Upper lobe of right lung (tissue), 1 donor: ENCODE measurements at regions not wholly inside any gene's neighbourhood (a gene's known extent, or its start where the extent isn't known, plus 50 kb on each side); places are given as distances from the start of the nearest gene placed in this dataset.
"Not testable (repeated sequence)": the region's sequence is repeated elsewhere in the genome, so short reads cannot be mapped to it uniquely, and the experiment has no call there.

Source experiments
- ATAC-seq: fragments of 200-7000 bp; cut with Tn5 transposase; one replicate; pipeline ENCODE4 v1.9.1; 2020; ENCODE audit warnings: mild to moderate bottlenecking, moderate library complexity
- DNase-seq: peaks from one replicate; pipeline ENCODE4 v3.0.0-alpha.2; 2020
- H3K27ac ChIP-seq: fragments of 200-600 bp; one replicate; pipeline ENCODE4 v1.8.0; 2022
- H3K27me3 ChIP-seq: fragments of 200-600 bp; one replicate; pipeline ENCODE4 v1.8.0; 2022; ENCODE audit warnings: mild to moderate bottlenecking
- H3K36me3 ChIP-seq: fragments of 200-600 bp; one replicate; pipeline ENCODE4 v1.8.0; 2022
- H3K4me1 ChIP-seq: fragments of 200-600 bp; one replicate; pipeline ENCODE4 v1.8.0; 2022
- H3K4me3 ChIP-seq: fragments of 200-600 bp; one replicate; pipeline ENCODE4 v1.8.0; 2022; ENCODE audit warnings: mild to moderate bottlenecking
- H3K9me3 ChIP-seq: fragments of 200-600 bp; one replicate; pipeline ENCODE4 v1.8.0; 2022
- intact Hi-C: fragments of 100-400 bp; cut with DNase I; formaldehyde crosslinking; loops from one replicate; pipeline ENCODE4 v1.11.0; 2022
- TF ChIP-seq, protein P1 (sequence below): fragments of 200-600 bp; IDR thresholded peaks from one replicate; pipeline ENCODE4 v1.8.0; 2022; ENCODE audit warnings: antibody characterized with exemption
- donor health status: DM: no; HTN: yes; CAD: no; lungs with severe emphysema.

DNA sequence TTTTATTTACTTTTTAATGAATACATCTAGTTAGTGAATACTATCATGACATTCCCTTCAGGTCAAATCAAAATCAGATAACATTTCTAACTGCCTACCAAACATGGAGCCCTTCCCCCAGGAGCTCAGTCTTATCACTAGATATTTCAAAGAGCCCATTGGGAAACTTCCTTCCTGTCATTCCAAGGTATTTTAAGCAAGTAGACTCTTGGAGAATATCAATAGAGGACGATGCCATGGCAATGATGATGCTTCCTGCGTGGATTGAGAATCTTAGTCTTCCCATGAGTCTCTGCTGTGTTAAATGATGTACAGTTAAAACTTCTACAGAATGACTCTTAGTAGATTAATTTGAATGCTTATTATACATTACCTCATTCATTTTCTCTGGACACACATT is 384.9 kb downstream of the CENPW start:
- no peaks in the 10 kb centered on the region for H3K9me3 ChIP-seq
- no peaks in the 10 kb centered on the region for H3K27me3 ChIP-seq
- no peak overlapping the region for H3K27ac ChIP-seq
- no peaks in the 10 kb centered on the region for H3K36me3 ChIP-seq
- H3K4me3 ChIP-seq: no peak overlapping the region
- DNase-seq: no peak
- TF ChIP-seq, protein P1, sequence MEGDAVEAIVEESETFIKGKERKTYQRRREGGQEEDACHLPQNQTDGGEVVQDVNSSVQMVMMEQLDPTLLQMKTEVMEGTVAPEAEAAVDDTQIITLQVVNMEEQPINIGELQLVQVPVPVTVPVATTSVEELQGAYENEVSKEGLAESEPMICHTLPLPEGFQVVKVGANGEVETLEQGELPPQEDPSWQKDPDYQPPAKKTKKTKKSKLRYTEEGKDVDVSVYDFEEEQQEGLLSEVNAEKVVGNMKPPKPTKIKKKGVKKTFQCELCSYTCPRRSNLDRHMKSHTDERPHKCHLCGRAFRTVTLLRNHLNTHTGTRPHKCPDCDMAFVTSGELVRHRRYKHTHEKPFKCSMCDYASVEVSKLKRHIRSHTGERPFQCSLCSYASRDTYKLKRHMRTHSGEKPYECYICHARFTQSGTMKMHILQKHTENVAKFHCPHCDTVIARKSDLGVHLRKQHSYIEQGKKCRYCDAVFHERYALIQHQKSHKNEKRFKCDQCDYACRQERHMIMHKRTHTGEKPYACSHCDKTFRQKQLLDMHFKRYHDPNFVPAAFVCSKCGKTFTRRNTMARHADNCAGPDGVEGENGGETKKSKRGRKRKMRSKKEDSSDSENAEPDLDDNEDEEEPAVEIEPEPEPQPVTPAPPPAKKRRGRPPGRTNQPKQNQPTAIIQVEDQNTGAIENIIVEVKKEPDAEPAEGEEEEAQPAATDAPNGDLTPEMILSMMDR: no peak
- intact Hi-C loops: no loop called here
- H3K4me1 ChIP-seq: no peaks in the 10 kb centered on the region
- ATAC-seq: no peak

DNA sequence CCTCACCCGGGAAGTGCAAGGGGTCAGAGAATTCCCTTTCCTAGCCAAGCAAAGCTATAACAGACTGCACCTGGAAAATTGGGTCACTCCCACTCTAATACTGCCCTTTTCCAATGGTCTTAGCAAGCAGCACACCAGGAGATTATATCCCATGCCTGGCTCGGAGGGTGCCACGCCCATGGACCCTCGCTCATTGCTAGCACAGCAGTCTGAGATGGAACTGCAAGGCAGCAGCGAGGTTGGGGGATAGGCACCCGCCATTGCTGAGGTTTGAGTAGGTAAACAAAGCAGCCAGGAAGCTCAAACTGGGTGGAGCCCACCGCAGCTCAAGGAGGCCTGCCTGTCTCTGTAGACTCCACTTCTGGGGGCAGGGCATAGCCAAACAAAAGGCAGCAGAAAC is 386.5 kb downstream of the CENPW start:
- intact Hi-C loops, H3K4me3 ChIP-seq, H3K27me3 ChIP-seq, DNase-seq, H3K36me3 ChIP-seq, H3K27ac ChIP-seq, ATAC-seq, H3K9me3 ChIP-seq, H3K4me1 ChIP-seq: not testable (repeated sequence)

DNA sequence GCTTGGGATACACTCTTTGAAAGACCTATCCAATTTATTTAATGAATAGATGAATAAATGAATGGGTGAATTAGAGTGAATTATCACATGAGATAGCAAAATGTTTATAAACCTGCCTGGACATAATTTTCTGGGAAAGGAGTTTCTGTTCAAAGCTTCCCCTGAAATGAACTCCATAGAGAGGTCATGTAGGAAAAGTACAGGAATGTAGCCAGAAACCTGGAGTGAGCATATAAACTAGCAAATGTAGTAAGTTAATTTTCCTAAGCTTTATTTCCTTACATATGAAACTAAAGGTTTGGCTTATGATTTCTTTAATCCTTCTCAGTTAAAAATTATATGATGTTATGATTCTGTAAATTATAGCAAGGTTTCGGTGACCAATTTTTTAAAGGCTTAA is 380.3 kb upstream of the RSPO3 start:
- H3K9me3 ChIP-seq: no peaks in the 10 kb centered on the region
- no peak overlapping the region for H3K27ac ChIP-seq
- TF ChIP-seq, protein P1: no peak
- intact Hi-C loops: no loop called here
- H3K4me1 ChIP-seq: no peaks in the 10 kb centered on the region
- no peak for DNase-seq
- ATAC-seq: no peak
- H3K4me3 ChIP-seq: no peak overlapping the region
- H3K36me3 ChIP-seq: no peaks in the 10 kb centered on the region
- no peaks in the 10 kb centered on the region for H3K27me3 ChIP-seq

DNA sequence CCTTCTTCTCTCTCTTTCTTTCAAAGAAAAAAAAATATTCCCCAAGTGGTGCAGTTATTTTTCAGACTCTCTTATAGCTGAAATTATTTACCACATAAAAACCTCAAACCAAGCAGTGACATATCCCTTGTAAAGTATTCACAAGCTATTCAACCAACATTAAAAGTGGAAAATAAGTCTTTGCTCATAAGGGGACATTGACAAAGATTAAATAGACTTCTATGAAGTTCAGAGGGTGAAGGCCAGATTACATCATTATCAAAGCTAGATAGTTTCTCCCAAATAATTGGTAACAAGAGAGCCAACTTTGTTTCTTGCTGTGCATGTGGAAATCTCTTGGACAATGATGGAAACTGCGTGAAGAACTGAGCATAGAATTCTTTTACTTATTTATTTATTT is 379.8 kb upstream of the RSPO3 start:
- intact Hi-C loops: no loop called here
- Histone ChIP-seq H3K4me1 (no peaks in the 10 kb centered on the region), H3K27ac (no peak overlapping the region), H3K9me3 (no peaks in the 10 kb centered on the region), H3K36me3 (no peaks in the 10 kb centered on the region), H3K4me3 (no peak overlapping the region), H3K27me3 (no peaks in the 10 kb centered on the region)
- TF ChIP-seq, protein P1: no peak
- ATAC-seq: no peak
- DNase-seq: no peak

DNA sequence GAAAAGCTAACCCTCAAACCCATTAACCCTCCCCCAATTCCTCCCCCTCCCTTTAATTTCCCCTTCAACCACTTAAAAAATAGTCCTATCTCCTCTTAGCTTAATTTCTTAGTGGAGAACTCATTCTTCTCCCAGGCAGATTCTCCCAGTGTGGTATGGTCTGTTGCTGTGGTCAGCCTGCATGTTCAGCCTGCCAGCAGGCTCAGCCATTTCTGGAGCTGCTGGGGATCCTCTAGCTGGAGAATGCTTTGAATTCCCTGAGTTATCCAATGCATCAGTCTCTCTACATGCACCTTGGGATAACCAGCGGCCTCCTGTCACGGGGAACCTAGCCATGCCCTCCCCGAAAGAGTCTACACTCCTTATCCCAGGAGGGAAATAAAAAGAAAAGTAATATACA is 375.4 kb upstream of the RSPO3 start:
- Histone ChIP-seq H3K9me3 (no peaks in the 10 kb centered on the region), H3K36me3 (no peaks in the 10 kb centered on the region), H3K27me3 (no peaks in the 10 kb centered on the region), H3K27ac (no peak overlapping the region), H3K4me1 (no peaks in the 10 kb centered on the region), H3K4me3 (no peak overlapping the region)
- intact Hi-C loops: no loop called here
- DNase-seq (no peak), ATAC-seq (no peak)
- TF ChIP-seq, protein P1: no peak

DNA sequence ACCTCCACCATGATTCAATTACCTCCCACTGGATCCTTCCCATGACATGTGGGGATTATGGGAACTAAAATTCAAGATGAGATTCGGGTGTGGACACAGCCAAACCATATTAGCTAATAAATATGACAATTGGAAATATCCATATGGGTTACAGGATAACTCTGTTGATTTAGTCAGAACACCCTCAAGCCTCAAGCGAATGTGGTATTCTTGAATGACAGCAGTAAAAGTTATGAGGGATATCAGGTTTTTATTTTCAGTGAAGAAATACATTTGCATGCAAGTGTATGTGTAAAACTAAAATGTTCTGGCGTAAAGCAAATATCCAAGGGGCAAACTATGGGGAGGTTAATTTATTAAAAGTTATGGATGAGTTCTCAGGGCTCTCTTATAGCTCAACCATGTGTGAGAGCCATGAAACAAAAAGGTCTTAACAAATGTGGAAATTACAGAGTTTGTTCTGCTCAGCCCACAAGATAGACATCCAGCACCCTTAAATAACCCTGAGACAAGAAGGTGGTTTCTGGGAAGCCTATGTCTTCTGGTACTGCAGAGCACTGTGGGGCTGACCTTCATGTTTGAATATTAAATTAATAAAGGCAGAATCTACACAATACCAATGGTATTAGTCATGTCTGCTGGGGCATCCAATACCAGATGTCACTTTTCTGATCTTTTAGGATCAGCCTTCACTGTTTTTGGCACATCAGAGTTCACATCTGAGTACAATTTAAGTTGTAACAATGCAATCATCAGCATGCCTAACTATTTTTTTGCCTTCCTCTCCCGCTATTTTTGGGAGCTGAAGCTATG is 370.5 kb upstream of the RSPO3 start:
- no peak overlapping the region for H3K4me3 ChIP-seq
- H3K4me1 ChIP-seq: no peaks in the 10 kb centered on the region
- DNase-seq (no peak), ATAC-seq (no peak)
- H3K27ac ChIP-seq: no peak overlapping the region
- TF ChIP-seq, protein P1: no peak
- H3K27me3 ChIP-seq: no peaks in the 10 kb centered on the region
- intact Hi-C loops: no loop called here
- no peaks in the 10 kb centered on the region for H3K9me3 ChIP-seq
- no peaks in the 10 kb centered on the region for H3K36me3 ChIP-seq
